HG03565 (cell line): ENCODE measurements at regions not wholly inside any gene's neighbourhood (a gene's known extent, or its start where the extent isn't known, plus 50 kb on each side); places are given as distances from the start of the nearest gene placed in this dataset.
"Not testable (repeated sequence)": the region's sequence is repeated elsewhere in the genome, so short reads cannot be mapped to it uniquely, and the experiment has no call there.

Experiments used
- ATAC-seq: cut with Tn5 transposase; IDR thresholded peaks from one replicate; pipeline ENCODE4 v1.9.1; 2021; ENCODE audit warnings: mild to moderate bottlenecking, moderate library complexity; ENCODE audit not compliant: unreplicated experiment

GRCh38 chr4:115187136-115187535, 73.7 kb upstream of the NDST4 start:
- no peak for ATAC-seq

- not testable (repeated sequence) for ATAC-seq
Measured at GRCh38 chr4:115179438-115180062, 66.1 kb upstream of the NDST4 start.

GRCh38 chr4:115178687-115179086, 65.3 kb upstream of the NDST4 start:
- ATAC-seq: not testable (repeated sequence)

GRCh38 chr4:115171220-115171619, 57.8 kb upstream of the NDST4 start:
- ATAC-seq: no peak

GRCh38 chr4:115165503-115165902, 52.1 kb upstream of the NDST4 start:
- ATAC-seq: no peak
